Subcutaneous abdominal adipose tissue (tissue), 5 donors: ENCODE measurements at regions not wholly inside any gene's neighbourhood (a gene's known extent, or its start where the extent isn't known, plus 50 kb on each side); places are given as distances from the start of the nearest gene placed in this dataset.

Source experiments
- H3K27ac ChIP-seq: one replicate; pipeline ENCODE4 v1.7.0; 2013; ENCODE audit warnings: low read depth, mild to moderate bottlenecking, inconsistent platforms, low read length, moderate library complexity
- H3K27me3 ChIP-seq, 5 donors: one replicate each; pipeline ENCODE4 v1.7.0; 2013; ENCODE audit warnings: low read length in 5 of 5, inconsistent platforms in 1 of 5; ENCODE audit not compliant: control insufficient read depth in 5 of 5, insufficient read depth in 4 of 5
- H3K36me3 ChIP-seq, 5 donors: one replicate each; pipeline ENCODE4 v1.7.0; 2013; ENCODE audit warnings: low read length in 5 of 5; ENCODE audit not compliant: control insufficient read depth in 5 of 5, insufficient read depth in 5 of 5
- H3K4me1 ChIP-seq, 5 donors: one replicate each; pipeline ENCODE4 v1.7.0; 2013; ENCODE audit warnings: low read length in 5 of 5, mild to moderate bottlenecking in 3 of 5, moderate library complexity in 1 of 5; ENCODE audit not compliant: control insufficient read depth in 5 of 5, insufficient read depth in 5 of 5
- H3K4me3 ChIP-seq, 5 donors: one replicate each; pipeline ENCODE4 v1.7.0; 2013; ENCODE audit warnings: low read length in 5 of 5, low read depth in 1 of 5
- H3K9ac ChIP-seq, 5 donors: one replicate each; pipeline ENCODE4 v1.7.0; 2013; ENCODE audit warnings: low read length in 5 of 5, mild to moderate bottlenecking in 4 of 5, moderate library complexity in 3 of 5
- H3K9me3 ChIP-seq, 5 donors: one replicate each; pipeline ENCODE4 v1.7.0; 2013; ENCODE audit warnings: low read length in 5 of 5; ENCODE audit not compliant: control insufficient read depth in 5 of 5
- donor health status: healthy.
- donor health status: healthy.
- donor health status: healthy.
- donor health status: healthy.
- donor health status: healthy.

- no peaks in the 10 kb centered on the region for H3K27me3 ChIP-seq
- H3K36me3 ChIP-seq = no peaks in the 10 kb centered on the region
- H3K9ac ChIP-seq = no peak overlapping the region
- no peak overlapping the region for H3K4me3 ChIP-seq
- no peaks in the 10 kb centered on the region for H3K4me1 ChIP-seq
- no peaks in the 10 kb centered on the region for H3K9me3 ChIP-seq
- no peak overlapping the region for H3K27ac ChIP-seq
Measured at GRCh38 chr2:14684516-14684915, 52.0 kb downstream of the LRATD1 start.

GRCh38 chr2:14690926-14691325, 58.4 kb downstream of the LRATD1 start:
- H3K4me1 ChIP-seq = no peaks in the 10 kb centered on the region
- no peaks in the 10 kb centered on the region for H3K36me3 ChIP-seq
- no peaks in the 10 kb centered on the region for H3K27me3 ChIP-seq
- H3K4me3 ChIP-seq = no peak overlapping the region
- no peak overlapping the region for H3K9ac ChIP-seq
- no peak overlapping the region for H3K27ac ChIP-seq
- H3K9me3 ChIP-seq = peaks cover 0 to 4% (median 0%) of the 10 kb centered on the region in 5 donors

- H3K36me3 ChIP-seq = no peaks in the 10 kb centered on the region
- peaks cover 0 to 4% (median 0%) of the 10 kb centered on the region in 5 donors for H3K9me3 ChIP-seq
- H3K4me3 ChIP-seq = no peak overlapping the region
- H3K4me1 ChIP-seq = no peaks in the 10 kb centered on the region
- no peak overlapping the region for H3K9ac ChIP-seq
- no peak overlapping the region for H3K27ac ChIP-seq
- H3K27me3 ChIP-seq = no peaks in the 10 kb centered on the region
Measured at GRCh38 chr2:14693874-14694273, 61.4 kb downstream of the LRATD1 start.

GRCh38 chr2:14700753-14701152, 68.2 kb downstream of the LRATD1 start:
- no peak overlapping the region for H3K9ac ChIP-seq
- H3K27me3 ChIP-seq = no peaks in the 10 kb centered on the region
- no peaks in the 10 kb centered on the region for H3K36me3 ChIP-seq
- H3K4me3 ChIP-seq = no peak overlapping the region
- no peak overlapping the region for H3K27ac ChIP-seq
- no peaks in the 10 kb centered on the region for H3K4me1 ChIP-seq
- no peaks in the 10 kb centered on the region for H3K9me3 ChIP-seq

- Histone ChIP-seq H3K4me3 (no peak overlapping the region), H3K9ac (no peak overlapping the region), H3K27ac (no peak overlapping the region), H3K36me3 (no peaks in the 10 kb centered on the region), H3K4me1 (no peaks in the 10 kb centered on the region), H3K27me3 (no peaks in the 10 kb centered on the region), H3K9me3 (no peaks in the 10 kb centered on the region)
Measured at GRCh38 chr2:14702258-14702657, 69.7 kb downstream of the LRATD1 start.

GRCh38 chr2:14706201-14706600, 73.7 kb downstream of the LRATD1 start:
- Histone ChIP-seq H3K36me3 (no peaks in the 10 kb centered on the region), H3K27me3 (no peaks in the 10 kb centered on the region), H3K9me3 (no peaks in the 10 kb centered on the region), H3K27ac (no peak overlapping the region), H3K4me1 (no peaks in the 10 kb centered on the region), H3K9ac (no peak overlapping the region), H3K4me3 (no peak overlapping the region)

- H3K4me1 ChIP-seq = peaks cover 0 to 4% (median 0%) of the 10 kb centered on the region in 5 donors
- no peak overlapping the region for H3K27ac ChIP-seq
- H3K9ac ChIP-seq = no peak overlapping the region
- H3K36me3 ChIP-seq = no peaks in the 10 kb centered on the region
- no peaks in the 10 kb centered on the region for H3K9me3 ChIP-seq
- H3K4me3 ChIP-seq = no peak overlapping the region
- no peaks in the 10 kb centered on the region for H3K27me3 ChIP-seq
Measured at GRCh38 chr2:14712111-14712510, 79.6 kb downstream of the LRATD1 start.

- no peak overlapping the region for H3K27ac ChIP-seq
- H3K36me3 ChIP-seq = no peaks in the 10 kb centered on the region
- peaks cover 0 to 2% (median 0%) of the 10 kb centered on the region in 5 donors for H3K27me3 ChIP-seq
- H3K4me3 ChIP-seq = no peak overlapping the region
- H3K9ac ChIP-seq = no peak overlapping the region
- H3K4me1 ChIP-seq = peaks cover 0 to 4% (median 0%) of the 10 kb centered on the region in 5 donors
- no peaks in the 10 kb centered on the region for H3K9me3 ChIP-seq
Measured at GRCh38 chr2:14713248-14713647, 80.7 kb downstream of the LRATD1 start.

- Histone ChIP-seq H3K4me3 (no peak overlapping the region), H3K27ac (no peak overlapping the region), H3K36me3 (no peaks in the 10 kb centered on the region), H3K9me3 (no peaks in the 10 kb centered on the region), H3K4me1 (peaks cover 0 to 4% (median 0%) of the 10 kb centered on the region in 5 donors), H3K9ac (no peak overlapping the region), H3K27me3 (peaks cover 0 to 2% (median 0%) of the 10 kb centered on the region in 5 donors)
Measured at GRCh38 chr2:14715600-14715999, 83.1 kb downstream of the LRATD1 start.

GRCh38 chr2:14716319-14716718, 83.8 kb downstream of the LRATD1 start:
- no peaks in the 10 kb centered on the region for H3K36me3 ChIP-seq
- peaks cover 0 to 2% (median 0%) of the 10 kb centered on the region in 5 donors for H3K27me3 ChIP-seq
- H3K9ac ChIP-seq = no peak overlapping the region

GRCh38 chr2:14717131-14717530, 84.6 kb downstream of the LRATD1 start:
- H3K4me1 ChIP-seq = peaks cover 0 to 3% (median 0%) of the 10 kb centered on the region in 5 donors
- H3K9ac ChIP-seq = no peak overlapping the region
- no peaks in the 10 kb centered on the region for H3K9me3 ChIP-seq
- no peak overlapping the region for H3K4me3 ChIP-seq
- H3K27me3 ChIP-seq = peaks cover 0 to 2% (median 0%) of the 10 kb centered on the region in 5 donors
- H3K27ac ChIP-seq = no peak overlapping the region
- H3K36me3 ChIP-seq = no peaks in the 10 kb centered on the region

More at GRCh38 chr2:14716319-14716718, 83.8 kb downstream of the LRATD1 start:
- Histone ChIP-seq H3K4me1 (peaks cover 0 to 4% (median 0%) of the 10 kb centered on the region in 5 donors), H3K27ac (no peak overlapping the region), H3K4me3 (no peak overlapping the region), H3K9me3 (no peaks in the 10 kb centered on the region)
